Esophagus muscularis mucosa (tissue), 3 donors: ENCODE measurements at regions not wholly inside any gene's neighbourhood (a gene's known extent, or its start where the extent isn't known, plus 50 kb on each side); places are given as distances from the start of the nearest gene placed in this dataset.

ENCODE experiments used
- POLR2AphosphoS5 ChIP-seq, 2 donors: sonication (generic); formaldehyde crosslinking; IDR thresholded peaks; one replicate each; pipeline ENCODE4 v1.6.1; 2017; ENCODE audit warnings: antibody characterized with exemption in 2 of 2
- TF ChIP-seq, protein P1 (sequence below), 3 experiments: fragments of 200-600 bp in 2 of 3; fragments of 450-650 bp in 1 of 3; sonication (generic) in 2 of 3; IDR thresholded peaks; one replicate each; pipeline ENCODE4 v1.5.1; 2017 to 2019; ENCODE audit warnings: antibody characterized with exemption in 3 of 3, mild to moderate bottlenecking in 2 of 3, moderate library complexity in 1 of 3

DNA sequence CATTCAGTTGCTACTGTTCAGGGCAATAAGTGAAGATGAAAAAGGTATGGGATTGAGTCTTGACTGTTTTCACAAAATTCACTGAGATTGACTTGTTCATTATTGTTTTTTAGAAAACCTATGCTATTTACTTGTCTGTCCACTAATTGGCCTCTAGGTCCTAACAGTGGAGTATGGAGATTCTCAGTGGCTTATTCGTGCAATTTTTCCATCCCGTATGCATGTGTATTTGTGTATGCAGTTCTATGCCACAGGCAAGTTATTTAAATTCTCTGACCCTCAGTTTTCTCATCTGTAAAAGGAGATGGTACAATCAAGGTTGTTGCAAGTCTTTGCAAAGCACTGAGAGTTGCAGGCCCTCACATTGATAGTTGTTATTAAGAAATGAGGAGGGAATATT is 151.0 kb downstream of the BBOX1 start:
- TF ChIP-seq, protein P1, sequence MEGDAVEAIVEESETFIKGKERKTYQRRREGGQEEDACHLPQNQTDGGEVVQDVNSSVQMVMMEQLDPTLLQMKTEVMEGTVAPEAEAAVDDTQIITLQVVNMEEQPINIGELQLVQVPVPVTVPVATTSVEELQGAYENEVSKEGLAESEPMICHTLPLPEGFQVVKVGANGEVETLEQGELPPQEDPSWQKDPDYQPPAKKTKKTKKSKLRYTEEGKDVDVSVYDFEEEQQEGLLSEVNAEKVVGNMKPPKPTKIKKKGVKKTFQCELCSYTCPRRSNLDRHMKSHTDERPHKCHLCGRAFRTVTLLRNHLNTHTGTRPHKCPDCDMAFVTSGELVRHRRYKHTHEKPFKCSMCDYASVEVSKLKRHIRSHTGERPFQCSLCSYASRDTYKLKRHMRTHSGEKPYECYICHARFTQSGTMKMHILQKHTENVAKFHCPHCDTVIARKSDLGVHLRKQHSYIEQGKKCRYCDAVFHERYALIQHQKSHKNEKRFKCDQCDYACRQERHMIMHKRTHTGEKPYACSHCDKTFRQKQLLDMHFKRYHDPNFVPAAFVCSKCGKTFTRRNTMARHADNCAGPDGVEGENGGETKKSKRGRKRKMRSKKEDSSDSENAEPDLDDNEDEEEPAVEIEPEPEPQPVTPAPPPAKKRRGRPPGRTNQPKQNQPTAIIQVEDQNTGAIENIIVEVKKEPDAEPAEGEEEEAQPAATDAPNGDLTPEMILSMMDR (IDR thresholded peaks at IDR 0.05) = no peak
- TF ChIP-seq POLR2AphosphoS5 (IDR thresholded peaks at IDR 0.05) = no peak
